Stimulated activated CD8-positive, alpha-beta memory T cell treated with anti-CD3 and anti-CD28 coated beads, Interleukin-12 subunit alpha, Interleukin-12 subunit beta, amount 100 ng/mL, for 1 hour (primary cell): ENCODE measurements at regions not wholly inside any gene's neighbourhood (a gene's known extent, or its start where the extent isn't known, plus 50 kb on each side); places are given as distances from the start of the nearest gene placed in this dataset.

Experiments used
- DNase-seq: peaks from one replicate; pipeline ENCODE4 v3.0.0-alpha.2; 2020; ENCODE audit warnings: low read depth

DNA sequence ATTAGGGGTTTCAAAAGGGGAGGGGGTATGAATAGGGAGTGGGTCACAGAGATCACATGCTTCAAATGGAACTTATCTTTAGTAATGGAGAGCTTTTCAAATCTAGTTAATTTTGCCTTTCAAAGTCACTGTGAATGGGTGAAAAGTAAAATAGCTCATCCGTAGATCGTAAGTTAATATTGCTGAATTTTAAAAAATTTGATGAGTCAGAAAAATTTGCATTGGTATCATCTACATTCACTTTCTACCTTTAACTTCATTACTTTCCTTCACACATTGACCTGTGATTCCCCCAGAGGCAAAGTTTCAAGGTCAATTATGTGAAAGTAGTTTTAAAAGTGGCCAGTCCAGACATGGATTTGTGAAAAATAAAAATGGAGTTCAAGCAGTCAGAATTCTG lies 139.0 kb upstream of the SLC35B3 start:
- DNase-seq: no peak

- no peak for DNase-seq
Measured at GRCh38 chr6:8570256-8570920, 135.0 kb upstream of the SLC35B3 start.

DNA sequence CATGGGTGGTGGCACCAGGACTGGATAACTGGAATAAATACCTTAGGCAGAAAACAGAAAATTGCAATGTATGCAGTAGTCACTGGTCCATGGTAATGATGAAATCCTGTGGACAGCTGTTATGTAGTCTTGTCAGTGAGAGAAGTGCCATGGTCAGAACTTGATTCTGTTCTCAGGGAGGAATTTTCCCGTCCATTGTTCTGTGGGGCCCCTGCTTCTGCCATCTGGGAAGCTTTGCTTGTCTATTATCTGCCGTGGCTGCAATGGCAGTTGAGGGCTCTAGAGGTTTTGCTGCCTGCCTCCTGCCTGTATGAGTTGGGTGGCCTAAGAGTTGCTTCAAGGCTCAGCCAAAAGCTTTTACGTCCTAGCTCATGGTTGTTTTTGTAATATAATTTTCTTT lies 126.8 kb upstream of the SLC35B3 start:
- no peak for DNase-seq

DNA sequence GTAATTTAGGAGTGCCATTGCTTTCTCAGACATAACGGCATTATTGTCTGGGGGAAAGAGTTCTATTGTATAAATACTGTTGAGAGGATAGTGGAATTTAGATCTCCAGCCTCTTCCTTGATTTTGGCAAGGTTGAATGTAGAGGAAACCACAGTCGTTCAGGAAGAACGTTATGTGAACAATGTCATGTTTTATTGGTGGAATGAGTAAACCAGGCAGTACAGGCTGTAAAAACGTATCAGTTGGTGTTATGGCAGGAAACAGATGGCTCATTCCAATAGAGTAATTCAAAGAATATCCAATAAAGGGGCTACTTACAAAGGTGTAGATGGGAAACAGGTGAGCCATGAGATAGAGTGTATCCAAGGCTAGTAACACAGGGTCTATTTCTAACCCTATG lies 123.6 kb upstream of the SLC35B3 start:
- no peak for DNase-seq

GRCh38 chr6:8557014-8557748 lies 121.8 kb upstream of the SLC35B3 start:
- DNase-seq: no peak

DNA sequence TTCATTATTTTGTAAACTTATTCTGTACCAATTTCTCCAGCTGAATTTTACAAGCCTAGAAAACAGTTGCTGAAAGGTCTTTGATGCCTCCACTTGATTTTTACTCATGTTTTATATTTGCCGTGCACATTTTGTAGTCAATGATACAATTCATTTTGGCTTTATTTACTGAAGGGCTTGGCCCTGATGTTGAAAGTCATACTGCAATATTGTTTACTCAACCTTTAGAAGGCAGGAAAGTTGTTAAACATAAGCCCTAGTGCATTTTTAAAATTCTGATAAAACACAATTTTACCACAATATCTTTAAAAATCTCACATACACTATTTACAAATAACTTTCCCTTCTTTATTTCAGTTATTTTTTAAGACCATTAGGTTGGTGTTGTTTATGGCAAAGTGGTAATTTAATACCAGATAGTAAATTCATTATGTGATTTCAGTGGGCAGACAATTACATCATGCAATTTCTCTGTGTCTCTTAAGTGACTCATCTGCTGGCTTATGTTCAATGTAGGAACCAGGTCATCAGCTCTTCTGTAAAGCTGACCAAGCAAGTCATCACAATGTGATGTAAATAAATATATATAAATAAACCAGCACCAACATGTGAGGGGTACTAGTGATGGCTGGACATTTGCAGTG lies 121.1 kb upstream of the SLC35B3 start:
- DNase-seq: no peak

DNA sequence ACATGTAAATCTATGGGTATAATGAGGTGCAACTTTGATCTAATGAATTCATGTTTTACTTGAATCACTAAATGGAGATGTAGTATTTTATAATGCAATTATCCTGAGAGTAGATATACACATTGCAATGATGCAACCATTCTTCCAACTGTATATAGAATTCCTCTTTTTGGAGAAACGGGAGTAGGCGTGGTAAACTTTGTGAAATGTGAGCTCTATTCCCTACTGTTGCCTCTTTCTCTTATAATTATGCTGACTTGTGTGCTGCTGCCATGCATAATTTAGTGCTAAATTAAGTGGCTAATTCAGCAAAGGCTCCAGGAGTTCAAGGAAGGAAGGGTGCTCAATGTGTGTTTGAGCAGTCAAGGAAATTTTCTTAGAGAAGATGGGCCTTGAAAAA lies 116.6 kb upstream of the SLC35B3 start:
- DNase-seq: no peak

DNA sequence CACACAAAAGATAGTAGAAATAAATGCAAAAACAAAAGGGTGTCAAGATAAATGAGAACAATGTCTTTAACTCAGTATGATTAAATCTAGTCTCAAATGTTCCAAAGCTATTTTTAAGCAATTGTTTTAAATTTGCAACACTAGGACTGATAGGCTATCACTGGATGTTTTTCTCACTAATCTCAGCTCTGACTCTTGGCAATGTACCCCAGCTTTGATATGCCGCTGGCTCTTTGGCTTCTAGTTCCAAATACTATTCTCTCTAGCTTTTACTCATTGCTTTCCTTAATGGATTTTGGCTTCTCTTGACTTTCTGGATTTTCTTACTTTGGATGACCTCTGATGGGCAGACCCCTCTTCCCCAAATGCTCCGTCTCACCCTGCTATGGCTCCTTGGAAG lies 116.0 kb upstream of the SLC35B3 start:
- no peak for DNase-seq

- DNase-seq: no peak
Measured at GRCh38 chr6:8549074-8549790, 113.9 kb upstream of the SLC35B3 start.

GRCh38 chr6:8546496-8546895 lies 111.2 kb upstream of the SLC35B3 start:
- no peak for DNase-seq

DNA sequence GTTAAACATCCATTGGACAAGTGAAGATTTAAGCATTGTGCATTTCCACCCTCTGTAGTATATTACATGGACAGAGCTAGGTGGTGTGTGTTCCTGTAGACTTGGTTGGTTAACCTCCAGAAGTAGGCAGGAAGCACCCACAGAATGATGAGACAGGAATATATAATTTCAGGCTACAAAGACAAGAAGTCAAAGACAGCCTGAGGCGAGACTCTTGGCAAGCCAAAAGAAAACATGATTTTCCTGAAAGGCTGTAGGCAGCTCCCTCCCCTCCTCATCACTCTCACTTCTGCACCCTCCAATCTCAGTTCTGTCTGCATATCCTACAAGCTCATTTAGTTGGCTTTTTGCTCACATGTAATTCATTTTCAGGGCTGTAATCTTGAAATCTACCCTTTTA lies 110.0 kb upstream of the SLC35B3 start:
- no peak for DNase-seq

DNA sequence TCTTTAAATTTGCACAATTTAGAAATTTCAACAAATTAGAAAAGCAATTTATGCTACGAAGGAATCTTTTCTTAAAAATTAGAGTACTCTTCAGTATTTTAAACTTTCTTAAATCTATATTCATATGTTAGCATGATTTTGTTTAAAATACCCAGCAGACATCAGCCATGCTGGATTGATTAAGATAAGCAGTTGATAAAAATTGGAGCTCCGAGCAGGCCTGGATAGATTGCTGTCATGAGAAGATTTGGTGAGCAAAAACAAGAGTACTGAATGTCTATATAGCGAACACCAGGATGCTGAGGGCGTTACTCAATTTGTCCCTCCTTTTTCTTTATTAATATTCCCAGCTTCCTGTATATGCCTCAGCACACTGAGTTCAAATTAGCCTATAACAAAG lies 108.4 kb upstream of the SLC35B3 start:
- DNase-seq: no peak

GRCh38 chr6:8539453-8539852 lies 104.1 kb upstream of the SLC35B3 start:
- no peak for DNase-seq

DNA sequence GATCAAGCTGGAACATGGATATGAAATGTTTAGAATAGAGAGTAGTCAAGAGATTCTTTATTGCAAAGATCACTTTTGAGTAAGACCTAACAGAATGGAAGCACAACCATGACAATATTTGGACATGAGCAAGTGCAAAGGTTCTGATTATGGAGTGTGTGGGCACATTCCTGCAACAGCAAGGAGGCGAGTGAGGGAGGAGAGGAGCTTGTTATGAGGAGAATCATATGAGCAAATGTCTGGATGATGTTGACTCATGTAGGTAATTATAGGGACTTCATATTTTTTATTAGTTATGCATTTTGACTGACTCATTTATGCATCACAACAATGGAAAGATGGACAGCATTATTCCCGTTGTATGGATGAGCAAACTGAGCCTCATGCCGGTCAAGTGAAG lies 100.8 kb upstream of the SLC35B3 start:
- no peak for DNase-seq

GRCh38 chr6:8535519-8535918 lies 100.2 kb upstream of the SLC35B3 start:
- DNase-seq: no peak

GRCh38 chr6:8530785-8531435 lies 95.6 kb upstream of the SLC35B3 start:
- no peak for DNase-seq

DNA sequence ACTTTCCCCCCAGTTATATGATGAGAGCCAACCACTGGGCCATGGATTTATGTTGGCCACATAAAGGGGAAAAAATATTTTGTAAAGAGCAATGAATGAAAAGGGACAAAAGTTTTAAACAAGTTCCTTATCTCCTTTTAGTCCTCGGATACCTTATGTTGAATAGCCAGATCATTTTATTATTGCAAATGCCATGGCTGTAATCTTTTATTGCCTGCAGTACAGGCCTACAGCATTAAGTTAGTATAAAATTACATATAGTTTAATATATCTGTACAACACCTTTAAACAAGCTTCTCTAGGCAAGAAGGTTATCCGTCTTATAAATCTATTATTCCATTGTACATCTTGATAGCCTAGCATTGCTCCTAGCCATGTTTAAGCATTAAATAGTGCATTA lies 93.9 kb upstream of the SLC35B3 start:
- DNase-seq: no peak

DNA sequence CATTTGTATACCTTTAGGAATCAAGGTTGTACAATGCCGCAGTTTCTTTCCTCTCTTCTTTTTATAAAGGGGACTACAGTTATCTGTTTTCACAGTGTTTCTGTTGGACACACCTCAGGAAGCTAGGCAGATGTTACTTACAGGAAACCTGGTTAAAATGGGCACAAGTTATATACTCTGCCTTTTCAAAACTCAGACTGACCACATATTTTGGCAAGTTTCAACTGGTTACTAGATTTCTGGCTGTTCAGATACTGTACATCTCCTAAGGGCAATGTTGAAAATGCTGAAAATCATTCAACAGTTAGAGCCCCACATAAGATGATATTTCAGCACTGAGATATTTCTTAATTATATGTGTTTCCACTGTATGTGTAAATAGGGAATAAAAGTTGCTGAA lies 92.5 kb upstream of the SLC35B3 start:
- no peak for DNase-seq

DNA sequence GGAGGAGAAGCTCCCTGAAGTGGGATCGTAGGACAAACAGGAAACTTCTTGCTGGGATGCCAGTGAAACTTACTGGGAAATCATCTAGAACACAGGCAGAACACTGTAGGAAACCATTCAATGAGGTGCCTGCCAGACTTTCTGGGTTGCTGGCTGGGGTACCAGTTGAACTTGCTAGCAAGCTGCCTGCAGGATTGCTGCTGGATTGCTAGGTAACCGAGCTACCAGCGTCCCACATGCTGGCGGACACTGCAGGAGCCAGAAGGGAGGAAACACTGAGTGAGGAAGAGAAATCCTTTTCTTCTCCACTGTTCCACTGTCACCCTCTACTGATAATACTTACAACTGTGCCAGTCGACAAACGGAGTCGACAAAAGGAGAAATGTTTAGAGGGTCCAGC lies 91.3 kb upstream of the SLC35B3 start:
- DNase-seq: no peak

DNA sequence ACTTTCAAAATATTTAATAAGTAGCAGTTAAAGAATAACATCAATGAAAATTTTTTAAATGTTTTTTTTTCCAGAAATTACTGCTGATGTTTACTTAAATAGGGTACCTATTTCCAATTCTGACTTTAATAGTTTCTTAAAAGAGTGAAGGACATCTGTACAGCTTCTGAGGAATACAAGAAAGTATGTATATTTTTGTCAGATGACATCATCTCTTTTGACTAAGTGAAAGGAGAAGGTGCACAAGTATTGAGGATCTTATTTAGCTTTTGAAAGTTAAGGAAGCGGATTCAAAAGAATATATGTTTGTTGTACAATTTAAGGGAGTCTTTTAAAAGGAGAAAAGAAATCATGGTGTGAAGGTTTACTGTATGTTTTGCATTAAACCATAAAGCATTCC lies 90.0 kb upstream of the SLC35B3 start:
- DNase-seq: no peak

GRCh38 chr6:8513174-8513573 lies 77.8 kb upstream of the SLC35B3 start:
- no peak for DNase-seq

DNA sequence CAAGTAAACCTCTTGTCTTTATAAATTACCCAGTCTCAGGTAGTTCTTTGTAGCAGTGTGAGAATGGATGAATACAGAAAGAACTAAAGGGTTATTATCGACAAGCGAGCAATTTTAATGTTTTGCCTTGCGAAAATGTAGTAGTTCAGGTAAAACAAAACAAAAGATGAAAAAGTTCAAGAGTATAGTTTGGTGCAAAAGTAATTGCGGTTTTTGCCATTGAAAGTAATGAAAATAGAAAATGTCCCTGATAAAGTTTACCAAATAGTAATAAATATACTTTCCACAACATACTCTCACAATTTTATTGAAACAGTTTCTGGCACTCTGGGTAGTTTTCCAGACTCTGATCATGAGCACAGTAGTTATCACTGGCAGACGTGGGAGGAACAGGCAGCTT lies 71.9 kb upstream of the SLC35B3 start:
- no peak for DNase-seq
